IMR-90 (cell line): ENCODE measurements at regions not wholly inside any gene's neighbourhood (a gene's known extent, or its start where the extent isn't known, plus 50 kb on each side); places are given as distances from the start of the nearest gene placed in this dataset.

Experiments used
- ATAC-seq: fragments of 200-7000 bp; cut with Tn5 transposase; 2 replicates; pipeline ENCODE4 v1.9.1; 2020; ENCODE audit warnings: low read depth, mild to moderate bottlenecking, moderate library complexity
- BruUV-seq: library from RNA; stranded (reverse); fragments of 400-500 nt; replicated peaks from 2 replicates; lab custom pipeline; 2021; lab: Mats Ljungman, UMichigan
- CTCF ChIA-PET: fragments of 300-600 bp; formaldehyde crosslinking; extraction: SDS; loops from one replicate; lab custom pipeline; 2021; ENCODE audit warnings: antibody characterized with exemption; lab: Yijun Ruan, JAX
- POLR2A ChIA-PET: fragments of 300-600 bp; sonication (Branson Sonifier 250); formaldehyde crosslinking; loops from one replicate; lab custom pipeline; 2022; ENCODE audit warnings: antibody characterized with exemption; ENCODE audit not compliant: unreplicated experiment; lab: Charles Lee
- DNase-seq: peaks from one replicate; pipeline ENCODE4 v3.0.0; 2013
- H2AFZ ChIP-seq: replicated peaks from 2 replicates; pipeline ENCODE3; 2013; ENCODE audit warnings: low read length, mild to moderate bottlenecking; ENCODE audit not compliant: poor library complexity
- H2AK5ac ChIP-seq: 2 replicates; pipeline ENCODE4 v1.6.1; 2013; ENCODE audit warnings: low read depth, low read length, inconsistent platforms
- H2AK9ac ChIP-seq: replicated peaks from 2 replicates; pipeline ENCODE3; 2013; ENCODE audit warnings: mild to moderate bottlenecking, low read depth, low read length, moderate library complexity; ENCODE audit not compliant: poor library complexity
- H2BK120ac ChIP-seq: 2 replicates; pipeline ENCODE4 v1.6.1; 2013; ENCODE audit warnings: low read depth, low read length, inconsistent platforms
- H2BK15ac ChIP-seq: 3 replicates; pipeline ENCODE4 v1.6.1; 2013; ENCODE audit warnings: low read depth, low read length, inconsistent platforms
- H2BK20ac ChIP-seq: 2 replicates; pipeline ENCODE4 v1.6.1; 2013; ENCODE audit warnings: low read depth, mild to moderate bottlenecking, inconsistent platforms, low read length, moderate library complexity
- H2BK5ac ChIP-seq: 2 replicates; pipeline ENCODE4 v1.6.1; 2013; ENCODE audit warnings: mild to moderate bottlenecking, low read depth, low read length, inconsistent platforms; ENCODE audit not compliant: poor library complexity, severe bottlenecking
- H3K14ac ChIP-seq: replicated peaks from 2 replicates; pipeline ENCODE4 v1.6.1; 2013; ENCODE audit warnings: low read depth, low read length, inconsistent platforms
- H3K18ac ChIP-seq: 2 replicates; pipeline ENCODE4 v1.6.1; 2013; ENCODE audit warnings: low read depth, low read length, control low read depth
- H3K23ac ChIP-seq: 2 replicates; pipeline ENCODE4 v1.6.1; 2013; ENCODE audit warnings: low read depth, low read length, inconsistent platforms
- H3K27ac ChIP-seq: 2 replicates; pipeline ENCODE4 v1.5.1; 2013; ENCODE audit warnings: mild to moderate bottlenecking, control low read depth, low read length; ENCODE audit not compliant: insufficient read depth
- H3K27me3 ChIP-seq: 2 replicates; pipeline ENCODE4 v1.6.1; 2013; ENCODE audit warnings: low read length; ENCODE audit not compliant: control insufficient read depth, insufficient read depth
- H3K36me3 ChIP-seq: 2 replicates; pipeline ENCODE4 v1.6.1; 2013; ENCODE audit warnings: low read length, mixed read lengths; ENCODE audit not compliant: control insufficient read depth, insufficient read depth
- H3K4ac ChIP-seq: 2 replicates; pipeline ENCODE4 v1.6.1; 2013; ENCODE audit warnings: low read depth, low read length, inconsistent platforms
- H3K4me1 ChIP-seq: 2 replicates; pipeline ENCODE4 v1.6.1; 2013; ENCODE audit warnings: low read length, mixed read lengths; ENCODE audit not compliant: control insufficient read depth, insufficient read depth
- H3K4me2 ChIP-seq: 2 replicates; pipeline ENCODE4 v1.6.1; 2013; ENCODE audit warnings: low read depth, mild to moderate bottlenecking, control low read depth, low read length, moderate library complexity
- H3K4me3 ChIP-seq: 2 replicates; pipeline ENCODE4 v1.5.1; 2013; ENCODE audit warnings: low read depth, mild to moderate bottlenecking, control low read depth, low read length, moderate library complexity; ENCODE audit not compliant: insufficient read depth
- H3K56ac ChIP-seq: 2 replicates; pipeline ENCODE4 v1.6.1; 2013; ENCODE audit warnings: low read length, inconsistent platforms; ENCODE audit not compliant: insufficient read depth; ENCODE audit errors: extremely low read depth
- H3K79me1 ChIP-seq, 2 experiments: 2 replicates each; pipeline ENCODE4 v1.6.1; 2013; ENCODE audit warnings: low read length in 2 of 2, inconsistent platforms in 1 of 2, low read depth in 1 of 2
- H3K9ac ChIP-seq: 2 replicates; pipeline ENCODE4 v1.6.1; 2013; ENCODE audit warnings: low read depth, low read length, control low read depth
- H3K9me1 ChIP-seq: 2 replicates; pipeline ENCODE4 v1.6.1; 2013; ENCODE audit warnings: low read length, inconsistent platforms; ENCODE audit not compliant: insufficient read depth
- H3K9me3 ChIP-seq: 2 replicates; pipeline ENCODE4 v1.6.1; 2013; ENCODE audit warnings: low read length; ENCODE audit not compliant: control insufficient read depth, insufficient read depth
- H4K20me1 ChIP-seq: 2 replicates; pipeline ENCODE4 v1.6.1; 2013; ENCODE audit warnings: low read length, inconsistent platforms; ENCODE audit not compliant: insufficient read depth
- H4K5ac ChIP-seq: 2 replicates; pipeline ENCODE4 v1.6.1; 2013; ENCODE audit warnings: mild to moderate bottlenecking, low read depth, low read length, control low read depth
- H4K8ac ChIP-seq, 2 experiments: 2 replicates each; pipeline ENCODE4 v1.6.1; 2013; ENCODE audit warnings: low read depth in 2 of 2, low read length in 2 of 2, control low read depth in 1 of 2, inconsistent platforms in 1 of 2
- H4K91ac ChIP-seq: 2 replicates; pipeline ENCODE4 v1.6.1; 2013; ENCODE audit warnings: low read depth, low read length, inconsistent platforms; ENCODE audit not compliant: insufficient read depth
- BHLHE40 ChIP-seq: fragments of 150-350 bp; IDR thresholded peaks from 2 replicates; pipeline ENCODE4 v1.6.1; 2016; ENCODE audit warnings: mild to moderate bottlenecking, low read depth, low read length
- CEBPB ChIP-seq: IDR thresholded peaks from 2 replicates; pipeline ENCODE4 v1.6.1; 2012; ENCODE audit warnings: low read depth, low read length, improper control_type of control experiment
- CHD1 ChIP-seq: IDR thresholded peaks from 2 replicates; pipeline ENCODE4 v1.6.1; 2012; ENCODE audit warnings: low read depth, low read length, improper control_type of control experiment
- CTCF ChIP-seq: conservative IDR thresholded peaks from 2 replicates; pipeline ENCODE4 v1.5.1; 2012; ENCODE audit warnings: mild to moderate bottlenecking, low read depth, low read length, improper control_type of control experiment
- ELK1 ChIP-seq: fragments of 150-350 bp; IDR thresholded peaks from 2 replicates; pipeline ENCODE4 v1.6.1; 2016; ENCODE audit warnings: low read depth, mild to moderate bottlenecking, low read length, moderate library complexity, borderline replicate concordance
- FOS ChIP-seq: fragments of 150-350 bp; IDR thresholded peaks from 2 replicates; pipeline ENCODE4 v1.6.1; 2016; ENCODE audit warnings: low read depth, low read length
- MAFK ChIP-seq: IDR thresholded peaks from 2 replicates; pipeline ENCODE4 v1.6.1; 2012; ENCODE audit warnings: low read depth, low read length, improper control_type of control experiment
- MAZ ChIP-seq: IDR thresholded peaks from 2 replicates; pipeline ENCODE4 v1.6.1; 2012; ENCODE audit warnings: low read depth, mild to moderate bottlenecking, low read length, improper control_type of control experiment, moderate library complexity, borderline replicate concordance
- MXI1 ChIP-seq: IDR thresholded peaks from 2 replicates; pipeline ENCODE4 v1.6.1; 2012; ENCODE audit warnings: low read depth, mild to moderate bottlenecking, low read length, moderate library complexity, borderline replicate concordance
- NFE2L2 ChIP-seq: fragments of 150-350 bp; IDR thresholded peaks from 2 replicates; pipeline ENCODE4 v1.6.1; 2016; ENCODE audit warnings: low read depth, mild to moderate bottlenecking, low read length
- POLR2A ChIP-seq: IDR thresholded peaks from 2 replicates; pipeline ENCODE4 v1.6.1; 2012; ENCODE audit warnings: mild to moderate bottlenecking, low read depth, low read length
- RAD21 ChIP-seq: IDR thresholded peaks from 2 replicates; pipeline ENCODE4 v1.6.1; 2012; ENCODE audit warnings: low read length, improper control_type of control experiment
- RCOR1 ChIP-seq: IDR thresholded peaks from 2 replicates; pipeline ENCODE4 v1.6.1; 2012; ENCODE audit warnings: mild to moderate bottlenecking, low read length, improper control_type of control experiment; ENCODE audit not compliant: insufficient replicate concordance
- RFX5 ChIP-seq: IDR thresholded peaks from 2 replicates; pipeline ENCODE4 v1.8.0; 2012; ENCODE audit warnings: low read depth, mild to moderate bottlenecking, low read length, moderate library complexity
- SMC3 ChIP-seq: fragments of 150-350 bp; IDR thresholded peaks from 2 replicates; pipeline ENCODE4 v1.6.1; 2016; ENCODE audit warnings: low read depth, mild to moderate bottlenecking, antibody characterized with exemption, low read length, moderate library complexity
- USF2 ChIP-seq: fragments of 150-350 bp; IDR thresholded peaks from 2 replicates; pipeline ENCODE4 v1.6.1; 2017; ENCODE audit warnings: mild to moderate bottlenecking, antibody characterized with exemption, low read length, low read depth
- WGBS, 2 experiments: methylation state at CpG; one replicate each; pipeline versions ENCODE4 v1.1.5 to v1.1.7; 2013; ENCODE audit warnings: missing lambda C conversion rate in 2 of 2; ENCODE audit not compliant: insufficient read length in 1 of 2; ENCODE audit errors: extremely low coverage in 2 of 2; 5-methylcytosine and 5-hydroxymethylcytosine counted together
- dilution Hi-C: fragments of 300-500 bp; cut with HindIII; formaldehyde crosslinking; loops from one replicate; pipeline ENCODE4 v1.14.3; 2018; ENCODE audit warnings: low sequenced_read_pairs; ENCODE audit not compliant: unreplicated experiment
- in situ Hi-C: fragments of 300-500 bp; cut with MboI; formaldehyde crosslinking; loops from 3 replicates; pipeline ENCODE4 v1.14.3; 2019; ENCODE audit warnings: low sequenced_read_pairs, inconsistent platforms, mixed read lengths
- intact Hi-C: fragments of 100-400 bp; cut with micrococcal nuclease; formaldehyde crosslinking; loops from 2 replicates; pipeline ENCODE4 v1.10.0; 2022

- Histone ChIP-seq H3K9me1 (no peaks in the 10 kb centered on the region), H3K27ac (no peak overlapping the region), H3K9me3 (no peaks in the 10 kb centered on the region), H3K18ac (no peak overlapping the region), H3K36me3 (no peaks in the 10 kb centered on the region), H3K56ac (no peak overlapping the region), H4K91ac (no peak overlapping the region), H4K5ac (no peak overlapping the region), H2AK5ac (no peak overlapping the region), H2BK5ac (no peak overlapping the region), H4K20me1 (no peaks in the 10 kb centered on the region), H3K14ac (no peak overlapping the region), H3K4ac (no peak overlapping the region), H2BK20ac (no peak overlapping the region), H2AFZ (no peak overlapping the region), H3K4me1 (no peaks in the 10 kb centered on the region), H3K9ac (no peak overlapping the region), H2BK15ac (no peak overlapping the region), H2BK120ac (no peak overlapping the region), H3K4me2 (no peak overlapping the region), H3K79me1 (no peaks in the 10 kb centered on the region), H2AK9ac (no peak overlapping the region), H4K8ac (no peak overlapping the region), H3K23ac (no peak overlapping the region), H3K27me3 (no peaks in the 10 kb centered on the region), H3K4me3 (no peak overlapping the region)
- in situ Hi-C loops (no loop called here), intact Hi-C loops (no loop called here), dilution Hi-C loops (no loop called here)
- POLR2A ChIA-PET, result no interaction called here
- CTCF ChIA-PET, result no interaction called here
- no CpG with 5 or more reads among the region's 4 CpGs for WGBS, 2 experiments
- TF ChIP-seq CEBPB (no peak), POLR2A (no peak), RCOR1 (no peak), MAZ (no peak), MAFK (no peak), SMC3 (no peak), MXI1 (no peak), RFX5 (no peak), NFE2L2 (no peak), FOS (no peak), BHLHE40 (no peak), RAD21 (no peak), USF2 (no peak), CTCF (no peak), ELK1 (no peak), CHD1 (no peak)
- no peak for DNase-seq
- ATAC-seq, result no peak
- no TSS peak for BruUV-seq
These were observed 291.3 kb upstream of the CD180 start for GRCh38 chr5:67487862-67488261.
